CD4-positive, alpha-beta T cell (primary cell): ENCODE measurements at regions not wholly inside any gene's neighbourhood (a gene's known extent, or its start where the extent isn't known, plus 50 kb on each side); places are given as distances from the start of the nearest gene placed in this dataset.

ENCODE experiments used
- ATAC-seq: fragments of 200-7000 bp; cut with Tn5 transposase; one replicate; pipeline ENCODE4 v1.10.0; 2022; ENCODE audit warnings: mild to moderate bottlenecking; ENCODE audit not compliant: poor library complexity
- CTCF ChIA-PET: fragments of 350-600 bp; sonication (Branson Sonifier 250); formaldehyde crosslinking; loops from one replicate; lab custom pipeline; 2021; ENCODE audit warnings: antibody characterized with exemption, inconsistent platforms; lab: Charles Lee
- POLR2A ChIA-PET: fragments of 350-600 bp; sonication (Branson Sonifier 250); formaldehyde crosslinking; loops from one replicate; lab custom pipeline; 2021; ENCODE audit warnings: antibody characterized with exemption, inconsistent platforms; lab: Charles Lee
- DNase-seq, 14 experiments: peaks; one replicate each; pipeline ENCODE4 v3.0.0-alpha.2; 2013 to 2020; ENCODE audit warnings: mixed read lengths in 2 of 14
- H3K27ac ChIP-seq, 2 donors: one replicate each; pipeline versions ENCODE4 v1.5.1 to v1.7.0; 2013; ENCODE audit warnings: low read length in 2 of 2, low read depth in 1 of 2, mild to moderate bottlenecking in 1 of 2
- H3K27me3 ChIP-seq, 2 experiments: 1 replicate in 1 of 2; 2 replicates in 1 of 2; pipeline versions ENCODE4 v1.6.1 to v1.7.0; 2013; ENCODE audit warnings: low read length in 2 of 2, control low read depth in 1 of 2, mild to moderate bottlenecking in 1 of 2, moderate library complexity in 1 of 2; ENCODE audit not compliant: insufficient read depth in 2 of 2, control insufficient read depth in 1 of 2
- H3K36me3 ChIP-seq: one replicate; pipeline ENCODE4 v1.6.1; 2013; ENCODE audit warnings: low read length, control low read depth; ENCODE audit not compliant: insufficient read depth
- H3K4me1 ChIP-seq: one replicate; pipeline ENCODE4 v1.6.1; 2013; ENCODE audit warnings: low read length, control low read depth; ENCODE audit not compliant: insufficient read depth
- H3K4me3 ChIP-seq: one replicate; pipeline ENCODE4 v1.5.1; 2013; ENCODE audit warnings: mild to moderate bottlenecking, low read length, moderate library complexity
- H3K9me3 ChIP-seq, 2 experiments: 1 replicate in 1 of 2; 2 replicates in 1 of 2; pipeline versions ENCODE4 v1.6.1 to v1.7.0; 2013; ENCODE audit warnings: low read length in 2 of 2, mild to moderate bottlenecking in 2 of 2, control low read depth in 1 of 2, moderate library complexity in 1 of 2; ENCODE audit not compliant: control insufficient read depth in 1 of 2, insufficient read depth in 1 of 2
- H3K27ac Mint-ChIP-seq: one replicate; pipeline ENCODE4 v1.8.0; 2020; ENCODE audit warnings: mixed read lengths
- H3K27me3 Mint-ChIP-seq: one replicate; pipeline ENCODE4 v1.8.0; 2021; ENCODE audit warnings: mixed read lengths
- H3K36me3 Mint-ChIP-seq: one replicate; pipeline ENCODE4 v1.8.0; 2021; ENCODE audit warnings: low read depth, mixed read lengths
- H3K4me1 Mint-ChIP-seq: one replicate; pipeline ENCODE4 v1.8.0; 2021; ENCODE audit warnings: low read depth, mixed read lengths
- H3K4me3 Mint-ChIP-seq: one replicate; pipeline ENCODE4 v1.8.0; 2020; ENCODE audit warnings: mild to moderate bottlenecking, mixed read lengths
- H3K9me3 Mint-ChIP-seq: one replicate; pipeline ENCODE4 v1.8.0; 2020; ENCODE audit warnings: mixed read lengths
- CTCF ChIP-seq: fragments of 200-600 bp; IDR thresholded peaks from one replicate; pipeline ENCODE4 v1.8.0; 2022; ENCODE audit warnings: antibody characterized with exemption, mild to moderate bottlenecking
- intact Hi-C, 2 experiments: fragments of 100-400 bp; cut with DNase I in 1 of 2; cut with micrococcal nuclease in 1 of 2; formaldehyde crosslinking; loops; one replicate each; pipeline versions ENCODE4 v1.15.1 to v1.9.0; 2023 to 2025; cut with DNase I, micrococcal nuclease

GRCh38 chr2:43003702-43004101 lies 211.3 kb upstream of the HAAO start:
- peaks cover 0 to 12% of the 10 kb centered on the region in 2 experiments for H3K9me3 ChIP-seq
- ChIA-PET POLR2A (interaction anchor here (0.9 kb wide), 1 partner anchor 90 kb away, joined by 3 read pairs; no protein-coding TSS in a partner anchor), CTCF (no interaction called here)
- no peaks in the 10 kb centered on the region for H3K9me3 Mint-ChIP-seq
- no peak for DNase-seq
- no peak overlapping the region for H3K4me3 Mint-ChIP-seq
- intact Hi-C loops = no loop called here
- H3K36me3 Mint-ChIP-seq = no peaks in the 10 kb centered on the region
- H3K4me3 ChIP-seq = no peak overlapping the region
- H3K4me1 ChIP-seq = no peaks in the 10 kb centered on the region
- H3K27me3 Mint-ChIP-seq = no peaks in the 10 kb centered on the region
- no peaks in the 10 kb centered on the region for H3K27me3 ChIP-seq
- H3K36me3 ChIP-seq = no peaks in the 10 kb centered on the region
- H3K4me1 Mint-ChIP-seq = no peaks in the 10 kb centered on the region
- ATAC-seq = no peak
- H3K27ac ChIP-seq = no peak overlapping the region
- no peak for TF ChIP-seq CTCF
- no peak overlapping the region for H3K27ac Mint-ChIP-seq

GRCh38 chr2:43001787-43002468 lies 209.5 kb upstream of the HAAO start:
- no peak for TF ChIP-seq CTCF
- H3K4me3 Mint-ChIP-seq = no peak overlapping the region
- POLR2A ChIA-PET = interaction anchor here (1.0 kb wide), 1 partner anchor 223 kb away, joined by 3 read pairs; no protein-coding TSS in a partner anchor
- no peak for ATAC-seq
- H3K27me3 Mint-ChIP-seq = no peaks in the 10 kb centered on the region
- Histone ChIP-seq H3K36me3 (no peaks in the 10 kb centered on the region), H3K27ac (no peak overlapping the region), H3K4me3 (no peak overlapping the region), H3K9me3 (peaks cover 0 to 3% of the 10 kb centered on the region in 2 experiments), H3K27me3 (no peaks in the 10 kb centered on the region), H3K4me1 (no peaks in the 10 kb centered on the region)
- CTCF ChIA-PET = no interaction called here
- H3K36me3 Mint-ChIP-seq = no peaks in the 10 kb centered on the region
- H3K9me3 Mint-ChIP-seq = no peaks in the 10 kb centered on the region
- intact Hi-C loops = no loop called here
- no peaks in the 10 kb centered on the region for H3K4me1 Mint-ChIP-seq
- no peak for DNase-seq
- no peak overlapping the region for H3K27ac Mint-ChIP-seq

GRCh38 chr2:43001055-43001378 lies 208.6 kb upstream of the HAAO start:
- H3K27ac Mint-ChIP-seq = no peak overlapping the region
- ChIA-PET POLR2A (no interaction called here), CTCF (no interaction called here)
- intact Hi-C loops = no loop called here
- H3K27me3 ChIP-seq = no peaks in the 10 kb centered on the region
- H3K9me3 ChIP-seq = peaks cover 0 to 1% of the 10 kb centered on the region in 2 experiments
- no peaks in the 10 kb centered on the region for H3K4me1 ChIP-seq
- H3K36me3 Mint-ChIP-seq = no peaks in the 10 kb centered on the region
- H3K4me3 ChIP-seq = no peak overlapping the region
- no peak overlapping the region for H3K4me3 Mint-ChIP-seq
- H3K4me1 Mint-ChIP-seq = no peaks in the 10 kb centered on the region
- H3K27me3 Mint-ChIP-seq = no peaks in the 10 kb centered on the region
- TF ChIP-seq CTCF = no peak
- no peaks in the 10 kb centered on the region for H3K36me3 ChIP-seq
- H3K9me3 Mint-ChIP-seq = no peaks in the 10 kb centered on the region
- no peak overlapping the region for H3K27ac ChIP-seq
- ATAC-seq = no peak
- DNase-seq = no peak
